ENCODE measurements at regions not wholly inside any gene's neighbourhood (a gene's known extent, or its start where the extent isn't known, plus 50 kb on each side); places are given as distances from the start of the nearest gene placed in this dataset.

GRCh38 chr15:35622641-35623340, 76.8 kb upstream of the DPH6 start:
- TF ChIP-seq EP300 (IDR thresholded peaks at IDR 0.05) (no peak), CTCF (IDR thresholded peaks at IDR 0.05) (no peak), POLR2A (IDR thresholded peaks at IDR 0.05; ENCODE audit: low read depth) (no peak), POLR2AphosphoS5 (IDR thresholded peaks at IDR 0.05) (no peak)

Measured in esophagus muscularis mucosa (tissue), 4 donors.